ENCODE measurements at regions not wholly inside any gene's neighbourhood (a gene's known extent, or its start where the extent isn't known, plus 50 kb on each side); places are given as distances from the start of the nearest gene placed in this dataset.

DNA sequence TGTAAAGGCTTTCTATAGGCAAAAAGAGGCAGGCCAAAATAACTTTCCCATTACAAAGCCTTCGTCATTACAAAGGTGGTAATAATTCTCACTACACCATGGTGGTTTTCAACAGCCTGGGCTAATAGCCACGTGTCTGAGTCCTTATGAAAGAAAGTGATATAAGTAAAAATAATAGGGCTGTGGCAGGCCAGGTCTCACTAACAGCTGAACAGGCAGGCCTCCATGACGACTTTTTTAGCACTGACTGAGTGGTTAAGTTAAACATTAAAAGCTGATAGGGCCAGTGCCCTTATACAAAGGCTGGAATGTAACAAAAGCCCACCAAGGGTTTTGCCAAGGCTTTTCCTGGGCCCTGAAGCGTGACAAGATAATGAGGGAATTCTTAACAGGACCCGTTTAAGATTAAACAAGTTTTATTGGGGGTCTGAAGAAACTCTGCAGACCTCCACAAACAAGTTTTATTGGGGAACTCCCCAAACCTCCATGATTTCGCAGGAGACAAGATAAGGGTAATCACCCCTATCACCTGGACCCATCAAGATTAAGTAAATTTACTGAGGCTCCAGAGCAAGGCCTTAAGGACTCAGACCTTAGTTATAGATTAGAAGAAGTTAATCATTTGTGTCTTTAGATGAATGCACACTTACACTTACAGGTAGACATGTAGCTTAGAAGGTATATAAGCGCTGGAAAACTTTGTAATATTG is 412.9 kb downstream of the CHSY3 start (continued):
- TF ChIP-seq, protein P1, sequence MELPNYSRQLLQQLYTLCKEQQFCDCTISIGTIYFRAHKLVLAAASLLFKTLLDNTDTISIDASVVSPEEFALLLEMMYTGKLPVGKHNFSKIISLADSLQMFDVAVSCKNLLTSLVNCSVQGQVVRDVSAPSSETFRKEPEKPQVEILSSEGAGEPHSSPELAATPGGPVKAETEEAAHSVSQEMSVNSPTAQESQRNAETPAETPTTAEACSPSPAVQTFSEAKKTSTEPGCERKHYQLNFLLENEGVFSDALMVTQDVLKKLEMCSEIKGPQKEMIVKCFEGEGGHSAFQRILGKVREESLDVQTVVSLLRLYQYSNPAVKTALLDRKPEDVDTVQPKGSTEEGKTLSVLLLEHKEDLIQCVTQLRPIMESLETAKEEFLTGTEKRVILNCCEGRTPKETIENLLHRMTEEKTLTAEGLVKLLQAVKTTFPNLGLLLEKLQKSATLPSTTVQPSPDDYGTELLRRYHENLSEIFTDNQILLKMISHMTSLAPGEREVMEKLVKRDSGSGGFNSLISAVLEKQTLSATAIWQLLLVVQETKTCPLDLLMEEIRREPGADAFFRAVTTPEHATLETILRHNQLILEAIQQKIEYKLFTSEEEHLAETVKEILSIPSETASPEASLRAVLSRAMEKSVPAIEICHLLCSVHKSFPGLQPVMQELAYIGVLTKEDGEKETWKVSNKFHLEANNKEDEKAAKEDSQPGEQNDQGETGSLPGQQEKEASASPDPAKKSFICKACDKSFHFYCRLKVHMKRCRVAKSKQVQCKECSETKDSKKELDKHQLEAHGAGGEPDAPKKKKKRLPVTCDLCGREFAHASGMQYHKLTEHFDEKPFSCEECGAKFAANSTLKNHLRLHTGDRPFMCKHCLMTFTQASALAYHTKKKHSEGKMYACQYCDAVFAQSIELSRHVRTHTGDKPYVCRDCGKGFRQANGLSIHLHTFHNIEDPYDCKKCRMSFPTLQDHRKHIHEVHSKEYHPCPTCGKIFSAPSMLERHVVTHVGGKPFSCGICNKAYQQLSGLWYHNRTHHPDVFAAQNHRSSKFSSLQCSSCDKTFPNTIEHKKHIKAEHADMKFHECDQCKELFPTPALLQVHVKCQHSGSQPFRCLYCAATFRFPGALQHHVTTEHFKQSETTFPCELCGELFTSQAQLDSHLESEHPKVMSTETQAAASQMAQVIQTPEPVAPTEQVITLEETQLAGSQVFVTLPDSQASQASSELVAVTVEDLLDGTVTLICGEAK (IDR thresholded peaks at IDR 0.05; ENCODE audit: borderline replicate concordance), result no peak
- TF ChIP-seq, protein P2, sequence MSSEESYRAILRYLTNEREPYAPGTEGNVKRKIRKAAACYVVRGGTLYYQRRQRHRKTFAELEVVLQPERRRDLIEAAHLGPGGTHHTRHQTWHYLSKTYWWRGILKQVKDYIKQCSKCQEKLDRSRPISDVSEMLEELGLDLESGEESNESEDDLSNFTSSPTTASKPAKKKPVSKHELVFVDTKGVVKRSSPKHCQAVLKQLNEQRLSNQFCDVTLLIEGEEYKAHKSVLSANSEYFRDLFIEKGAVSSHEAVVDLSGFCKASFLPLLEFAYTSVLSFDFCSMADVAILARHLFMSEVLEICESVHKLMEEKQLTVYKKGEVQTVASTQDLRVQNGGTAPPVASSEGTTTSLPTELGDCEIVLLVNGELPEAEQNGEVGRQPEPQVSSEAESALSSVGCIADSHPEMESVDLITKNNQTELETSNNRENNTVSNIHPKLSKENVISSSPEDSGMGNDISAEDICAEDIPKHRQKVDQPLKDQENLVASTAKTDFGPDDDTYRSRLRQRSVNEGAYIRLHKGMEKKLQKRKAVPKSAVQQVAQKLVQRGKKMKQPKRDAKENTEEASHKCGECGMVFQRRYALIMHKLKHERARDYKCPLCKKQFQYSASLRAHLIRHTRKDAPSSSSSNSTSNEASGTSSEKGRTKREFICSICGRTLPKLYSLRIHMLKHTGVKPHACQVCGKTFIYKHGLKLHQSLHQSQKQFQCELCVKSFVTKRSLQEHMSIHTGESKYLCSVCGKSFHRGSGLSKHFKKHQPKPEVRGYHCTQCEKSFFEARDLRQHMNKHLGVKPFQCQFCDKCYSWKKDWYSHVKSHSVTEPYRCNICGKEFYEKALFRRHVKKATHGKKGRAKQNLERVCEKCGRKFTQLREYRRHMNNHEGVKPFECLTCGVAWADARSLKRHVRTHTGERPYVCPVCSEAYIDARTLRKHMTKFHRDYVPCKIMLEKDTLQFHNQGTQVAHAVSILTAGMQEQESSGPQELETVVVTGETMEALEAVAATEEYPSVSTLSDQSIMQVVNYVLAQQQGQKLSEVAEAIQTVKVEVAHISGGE (CRISPR knock-in tag; IDR thresholded peaks at IDR 0.05), result no peak
- TF ChIP-seq EGR1 (IDR thresholded peaks at IDR 0.05; ENCODE audit: borderline replicate concordance in 1 of 2, low read depth in 2 of 2, low read length in 2 of 2) (no peak), TARDBP (IDR thresholded peaks at IDR 0.05; ENCODE audit: borderline replicate concordance) (no peak), NFXL1 (IDR thresholded peaks at IDR 0.05; ENCODE audit: borderline replicate concordance) (no peak), RUNX3 (IDR thresholded peaks at IDR 0.05; ENCODE audit: low read length) (no peak), MTA2 (IDR thresholded peaks at IDR 0.05; ENCODE audit: low read depth) (peak; percentile 94), IKZF1 (conservative IDR thresholded peaks at IDR 0.05) (peak; percentile 66), NFYA (IDR thresholded peaks at IDR 0.05; ENCODE audit: borderline replicate concordance, low read depth, low read length) (no peak), LARP7 (IDR thresholded peaks at IDR 0.05) (no peak), TCF7 (IDR thresholded peaks at IDR 0.05; ENCODE audit: borderline replicate concordance) (no peak), CHD4 (IDR thresholded peaks at IDR 0.05) (no peak), ZNF384 (IDR thresholded peaks at IDR 0.05; ENCODE audit: borderline replicate concordance, low read depth, low read length) (no peak), SUPT20H (IDR thresholded peaks at IDR 0.05; ENCODE audit: borderline replicate concordance, control insufficient read depth, low read depth, low read length) (no peak), CEBPB (IDR thresholded peaks at IDR 0.05; ENCODE audit: borderline replicate concordance in 1 of 2, low read depth in 2 of 2, low read length in 2 of 2) (no peak), EP300 (IDR thresholded peaks at IDR 0.05; ENCODE audit: borderline replicate concordance in 1 of 2, control insufficient read depth in 1 of 2, low read depth in 2 of 2, low read length in 2 of 2) (peak in 1 of 2 experiments; percentile 73; a peak in 1 of 4 replicates), YBX1 (IDR thresholded peaks at IDR 0.05) (no peak), EED (IDR thresholded peaks at IDR 0.05; ENCODE audit: low read depth) (no peak)
- TF ChIP-seq, protein P3, sequence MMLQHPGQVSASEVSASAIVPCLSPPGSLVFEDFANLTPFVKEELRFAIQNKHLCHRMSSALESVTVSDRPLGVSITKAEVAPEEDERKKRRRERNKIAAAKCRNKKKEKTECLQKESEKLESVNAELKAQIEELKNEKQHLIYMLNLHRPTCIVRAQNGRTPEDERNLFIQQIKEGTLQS (IDR thresholded peaks at IDR 0.05; ENCODE audit: borderline replicate concordance, extremely low read depth, low read depth, low read length), result no peak
